Sciatic nerve (tissue), 2 donors: ENCODE measurements at regions not wholly inside any gene's neighbourhood (a gene's known extent, or its start where the extent isn't known, plus 50 kb on each side); places are given as distances from the start of the nearest gene placed in this dataset.
"Not testable (repeated sequence)": the region's sequence is repeated elsewhere in the genome, so short reads cannot be mapped to it uniquely, and the experiment has no call there.

Experiments used
- ATAC-seq: fragments of 200-7000 bp; cut with Tn5 transposase; one replicate; pipeline ENCODE4 v1.9.1; 2020; ENCODE audit warnings: mild to moderate bottlenecking, moderate library complexity
- DNase-seq: peaks from one replicate; pipeline ENCODE4 v3.0.0-alpha.2; 2020; ENCODE audit warnings: low spot score
- intact Hi-C: fragments of 100-400 bp; cut with DNase I; formaldehyde crosslinking; loops from one replicate; pipeline ENCODE4 v1.14.2; 2022
- donor health status: DM: no; HTN: no; CAD: no.
- donor health status: DM: no; HTN: no; CAD: no.

DNA sequence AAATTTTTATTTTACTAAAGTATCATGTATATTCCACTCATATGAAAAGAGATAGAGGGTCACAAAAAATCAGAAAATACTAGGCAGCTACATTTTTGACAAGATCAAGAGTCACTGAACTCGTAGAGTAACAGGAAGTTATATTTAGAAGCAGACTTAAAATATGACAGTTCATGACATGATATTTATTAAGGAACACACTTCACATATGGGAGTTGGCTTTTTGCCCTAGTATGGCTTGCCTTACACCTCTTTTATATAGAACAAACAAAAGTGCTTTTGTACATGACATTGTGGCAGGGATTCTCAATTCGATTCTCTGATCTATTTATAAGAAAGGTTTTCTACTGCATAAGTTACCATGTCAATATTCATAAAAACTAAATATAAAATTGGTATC, 80.1 kb upstream of the GBE1 start:
- no peak for ATAC-seq
- DNase-seq, result no peak
- intact Hi-C loops, result no loop called here

DNA sequence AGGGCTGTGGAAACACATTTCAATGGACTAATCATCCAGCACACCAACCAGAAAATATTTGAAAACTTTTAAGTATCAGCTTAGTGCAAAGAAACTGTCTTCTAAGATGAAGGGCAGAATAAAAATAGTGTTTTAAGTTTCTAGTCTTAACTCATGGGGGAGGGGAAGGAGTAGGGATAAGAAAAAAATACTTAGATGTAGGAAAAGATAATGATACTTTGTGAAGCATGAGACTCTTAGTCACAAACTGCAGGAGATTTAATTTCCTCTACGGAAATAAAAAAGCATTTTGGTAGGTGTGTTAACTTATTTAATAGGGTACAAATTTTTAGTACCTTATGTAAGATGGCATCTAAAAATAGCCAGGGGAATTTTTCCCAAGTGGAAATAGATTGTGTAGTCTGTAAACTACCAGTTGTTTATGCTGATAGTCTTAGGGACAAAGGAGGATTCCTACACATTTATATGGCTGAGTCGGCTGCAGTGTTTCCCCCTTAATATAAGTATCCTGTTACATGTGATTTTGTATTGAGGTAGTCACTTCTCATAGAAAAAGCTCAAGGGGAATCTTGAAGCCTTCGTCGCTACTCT, 78.2 kb upstream of the GBE1 start:
- DNase-seq, result no peak

DNA sequence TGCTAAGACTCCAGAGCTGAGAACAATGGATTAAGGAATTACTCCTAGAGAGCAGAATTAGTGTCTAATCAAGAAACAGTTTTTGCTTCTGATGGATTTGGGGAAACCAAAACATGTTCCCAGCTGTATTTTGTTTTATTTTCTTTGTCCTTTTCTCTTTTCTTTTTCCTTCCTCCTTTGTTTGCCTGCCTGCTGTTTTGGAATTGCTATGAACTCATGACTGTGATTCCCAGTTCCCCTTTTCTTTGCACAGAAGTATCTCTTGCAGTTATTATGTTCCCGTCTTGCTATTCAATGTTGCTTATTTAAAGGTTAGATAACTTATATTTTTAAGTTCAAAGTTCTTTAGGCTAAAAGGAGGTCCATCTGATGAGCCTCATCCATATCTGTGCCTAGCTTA, 77.0 kb upstream of the GBE1 start:
- ATAC-seq (peak; percentile 24), DNase-seq (no peak)
- intact Hi-C loops, result no loop called here

More for the DNA sequence above, 78.2 kb upstream of the GBE1 start:
- intact Hi-C loops, result no loop called here
- ATAC-seq, result no peak

DNA sequence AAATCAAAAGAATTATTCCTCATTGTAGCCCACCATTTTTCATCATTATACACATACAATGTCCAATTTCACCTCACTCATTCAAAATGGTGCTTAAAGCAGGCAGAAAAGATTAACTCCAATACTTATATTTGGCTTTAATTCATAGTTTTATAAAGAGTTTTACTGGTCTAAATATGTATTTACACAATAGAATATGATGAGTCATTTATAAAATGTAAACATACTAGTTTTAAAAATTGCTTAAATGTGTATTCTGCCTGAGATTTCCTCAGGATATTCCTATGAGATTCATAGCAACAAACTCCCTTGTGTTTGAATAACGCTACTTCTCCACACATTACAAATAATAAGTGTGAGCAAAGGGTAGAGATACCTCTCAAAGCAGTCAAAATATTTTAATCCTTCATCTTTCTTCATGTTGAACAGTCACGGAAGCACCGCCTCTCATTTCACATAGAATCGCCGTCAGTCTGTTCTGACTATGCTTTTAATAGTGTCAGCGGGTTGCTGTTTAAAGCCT, 75.7 kb upstream of the GBE1 start:
- intact Hi-C loops, result no loop called here
- ATAC-seq, result no peak
- DNase-seq, result no peak

DNA sequence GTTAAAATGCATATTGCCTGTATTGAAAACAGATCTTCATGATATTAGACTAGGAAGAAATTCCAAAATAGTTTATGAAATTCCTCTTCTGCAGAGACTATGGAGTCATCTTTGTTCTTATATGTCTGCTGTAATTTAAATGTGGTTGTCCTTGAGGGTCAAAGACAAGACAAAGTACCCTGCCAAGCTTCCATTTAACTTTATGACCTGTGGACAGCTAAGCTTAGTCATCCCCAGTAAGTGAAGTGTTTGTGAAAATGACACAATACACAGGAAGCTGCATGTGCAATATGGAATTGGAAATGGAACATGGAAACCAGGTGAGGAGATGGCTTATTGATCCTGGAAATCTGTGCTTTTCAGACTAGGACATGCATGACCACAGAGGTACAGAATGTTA, 68.5 kb upstream of the GBE1 start:
- ATAC-seq (no peak), DNase-seq (no peak)
- intact Hi-C loops, result no loop called here

DNA sequence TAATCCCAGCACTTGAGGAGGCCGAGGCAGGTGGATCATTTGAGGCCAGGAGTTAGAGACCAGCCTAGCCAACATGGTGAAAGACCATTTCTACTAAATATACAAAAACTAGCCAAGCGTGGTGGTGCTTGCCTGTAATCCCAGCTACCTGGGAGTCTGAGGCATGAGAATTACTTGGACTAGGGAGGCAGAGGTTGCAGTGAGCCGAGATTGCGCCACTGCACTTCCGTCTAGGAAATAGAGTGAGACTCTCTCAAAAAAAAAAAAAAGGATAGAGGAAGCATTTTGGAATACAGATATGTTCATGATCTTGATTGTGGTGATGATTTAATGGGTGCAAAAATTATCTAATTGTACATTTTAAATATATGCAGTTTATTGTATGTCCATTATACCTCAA, 67.8 kb upstream of the GBE1 start:
- intact Hi-C loops, ATAC-seq, DNase-seq: not testable (repeated sequence)

DNA sequence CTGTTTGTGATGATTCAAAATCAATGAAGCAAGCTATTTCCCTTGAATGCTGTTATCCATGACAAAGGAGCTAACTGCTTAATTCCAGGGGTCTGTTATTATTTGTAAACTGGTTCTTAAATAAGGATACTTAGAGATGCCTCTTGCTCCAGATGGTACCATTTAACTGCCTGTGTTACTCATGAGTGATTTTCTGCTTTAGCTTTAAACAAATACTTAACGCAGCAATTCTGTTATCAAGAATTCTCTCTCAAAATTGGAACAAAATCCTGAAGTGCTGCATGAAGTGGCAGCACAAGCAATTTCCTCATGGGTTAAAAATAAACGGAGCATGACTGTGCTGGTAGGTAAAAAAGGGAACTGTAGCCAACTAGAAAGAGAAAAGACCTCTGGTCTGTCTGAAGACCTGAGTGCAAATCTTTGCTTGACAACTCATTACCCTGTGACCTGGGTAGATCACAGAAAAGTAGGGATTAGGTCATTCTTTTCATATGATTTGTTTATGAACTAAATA, 62.5 kb upstream of the GBE1 start:
- DNase-seq (no peak), ATAC-seq (peak; percentile 62)
- intact Hi-C loops, result no loop called here

DNA sequence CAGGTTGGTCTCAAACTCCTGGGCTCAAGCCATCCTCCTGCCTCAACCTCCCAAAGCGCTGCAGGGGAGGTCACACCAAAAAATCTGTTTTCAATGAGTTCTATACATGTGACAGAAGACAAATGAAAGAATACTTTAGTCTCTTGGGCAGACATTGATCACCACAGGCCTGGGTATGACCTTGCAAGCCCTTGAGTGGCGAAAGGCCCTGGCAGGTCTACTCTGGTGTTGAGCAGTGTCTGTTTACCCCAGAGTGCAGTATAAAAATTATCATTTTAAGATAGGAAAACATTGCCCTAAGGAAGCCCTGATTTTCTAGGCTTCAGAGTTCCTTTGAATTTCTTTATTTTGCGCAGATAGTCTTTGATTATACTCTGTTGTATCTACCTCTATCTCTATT, 61.6 kb upstream of the GBE1 start:
- intact Hi-C loops, result no loop called here
- ATAC-seq, result no peak
- DNase-seq, result no peak

DNA sequence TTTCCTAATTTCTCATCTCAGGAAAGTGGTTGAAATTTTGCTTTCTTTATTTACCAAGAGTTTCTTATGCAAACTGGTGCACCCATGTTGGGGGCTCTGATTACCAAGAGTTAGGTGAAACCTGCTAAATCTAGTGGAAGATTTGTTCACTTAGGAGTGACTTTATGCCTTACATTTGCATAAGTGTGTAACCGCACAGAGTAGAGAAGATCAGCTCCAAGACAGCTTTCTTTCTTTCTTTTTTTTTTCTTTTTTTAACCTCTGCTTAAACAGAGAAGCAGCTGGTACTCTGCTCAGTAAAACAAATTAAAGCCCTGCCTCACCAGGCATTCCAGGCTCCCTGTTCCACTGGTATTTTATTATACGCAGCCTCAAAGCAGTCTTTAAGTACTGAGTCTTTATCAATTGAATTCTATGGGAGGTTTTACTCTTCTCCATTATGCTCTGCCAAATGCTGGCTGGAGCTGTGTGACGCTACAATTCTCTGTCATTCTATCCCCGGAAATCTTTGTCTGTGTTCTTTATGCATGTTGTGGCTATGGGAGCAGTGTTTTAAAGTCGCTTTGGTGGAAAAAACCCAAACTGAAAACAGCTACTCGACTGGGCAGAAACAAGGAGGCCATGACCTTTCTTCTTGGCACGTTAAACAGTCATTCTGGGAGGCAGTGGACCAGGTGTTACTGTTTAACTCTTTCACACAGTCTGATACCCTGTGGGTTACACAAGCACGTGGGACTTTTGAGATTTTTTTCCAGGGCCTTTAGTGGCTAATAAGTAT, 55.2 kb upstream of the GBE1 start:
- peak; percentile 28 for ATAC-seq
- DNase-seq, result no peak
- intact Hi-C loops, result no loop called here

DNA sequence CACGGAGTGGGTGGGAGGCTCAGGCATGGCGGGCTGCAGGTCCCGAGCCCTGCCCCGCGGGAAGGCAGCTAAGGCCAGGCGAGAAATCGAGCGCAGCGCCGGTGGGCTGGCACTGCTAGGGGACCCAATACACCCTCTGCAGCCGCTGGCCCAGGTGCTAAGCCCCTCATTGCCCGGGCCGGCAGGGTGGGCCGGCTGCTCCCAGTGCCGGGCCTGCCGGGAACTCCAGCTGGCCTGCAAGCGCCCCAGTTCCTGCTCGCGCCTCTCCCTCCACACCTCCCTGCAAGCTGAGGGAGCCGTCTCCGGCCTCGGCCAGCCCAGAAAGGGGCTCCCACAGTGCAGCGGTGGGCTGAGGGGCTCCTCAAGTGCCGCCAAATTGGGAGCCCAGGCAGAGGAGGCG, 50.7 kb upstream of the GBE1 start:
- intact Hi-C loops, DNase-seq, ATAC-seq: not testable (repeated sequence)
